ENCODE measurements at regions not wholly inside any gene's neighbourhood (a gene's known extent, or its start where the extent isn't known, plus 50 kb on each side); places are given as distances from the start of the nearest gene placed in this dataset.
"Not testable (repeated sequence)": the region's sequence is repeated elsewhere in the genome, so short reads cannot be mapped to it uniquely, and the experiment has no call there.

- no peak for DNase-seq
Measured at GRCh38 chr6:26175033-26175427, 87.8 kb downstream of the HFE start.

GRCh38 chr6:26175428-26176181 lies 88.4 kb downstream of the HFE start:
- peak; percentile 94 for DNase-seq

GRCh38 chr6:26179675-26180074 lies 92.4 kb downstream of the HFE start:
- no peak for DNase-seq

GRCh38 chr6:26180346-26180745 lies 93.1 kb downstream of the HFE start:
- no peak for DNase-seq

GRCh38 chr6:26183237-26183580 lies 96.0 kb downstream of the HFE start:
- DNase-seq: no peak

- DNase-seq: peak; percentile 98
Measured at GRCh38 chr6:26183581-26184366, 96.5 kb downstream of the HFE start.

GRCh38 chr6:26184367-26184891 lies 97.2 kb downstream of the HFE start:
- DNase-seq: peak; percentile 81

GRCh38 chr6:26185004-26185403 lies 97.8 kb downstream of the HFE start:
- DNase-seq: no peak

- peak; percentile 27 for DNase-seq
Measured at GRCh38 chr6:26185802-26186201, 98.6 kb downstream of the HFE start.

- no peak for DNase-seq
Measured at GRCh38 chr6:26186652-26187051, 99.4 kb downstream of the HFE start.

GRCh38 chr6:26187292-26187691 lies 100.1 kb downstream of the HFE start:
- DNase-seq: peak; percentile 41

GRCh38 chr6:26187981-26188635 lies 100.9 kb downstream of the HFE start:
- peak; percentile 96 for DNase-seq

GRCh38 chr6:26191512-26191911 lies 104.3 kb downstream of the HFE start:
- DNase-seq: not testable (repeated sequence)

GRCh38 chr6:26193467-26194328 lies 106.5 kb downstream of the HFE start:
- peak; percentile 46 for DNase-seq

GRCh38 chr6:26194329-26194701 lies 107.1 kb downstream of the HFE start:
- peak; percentile 39 for DNase-seq

- DNase-seq: no peak
Measured at GRCh38 chr6:26194816-26195375, 107.7 kb downstream of the HFE start.

GRCh38 chr6:26195376-26195923 lies 108.2 kb downstream of the HFE start:
- peak; percentile 97 for DNase-seq

GRCh38 chr6:26195924-26196845 lies 109.0 kb downstream of the HFE start:
- DNase-seq: peak; percentile 81

GRCh38 chr6:26196846-26197635 lies 109.8 kb downstream of the HFE start:
- peak; percentile 97 for DNase-seq

- no peak for DNase-seq
Measured at GRCh38 chr6:26197636-26197932, 110.4 kb downstream of the HFE start.
